ENCODE measurements at regions not wholly inside any gene's neighbourhood (a gene's known extent, or its start where the extent isn't known, plus 50 kb on each side); places are given as distances from the start of the nearest gene placed in this dataset.

DNA sequence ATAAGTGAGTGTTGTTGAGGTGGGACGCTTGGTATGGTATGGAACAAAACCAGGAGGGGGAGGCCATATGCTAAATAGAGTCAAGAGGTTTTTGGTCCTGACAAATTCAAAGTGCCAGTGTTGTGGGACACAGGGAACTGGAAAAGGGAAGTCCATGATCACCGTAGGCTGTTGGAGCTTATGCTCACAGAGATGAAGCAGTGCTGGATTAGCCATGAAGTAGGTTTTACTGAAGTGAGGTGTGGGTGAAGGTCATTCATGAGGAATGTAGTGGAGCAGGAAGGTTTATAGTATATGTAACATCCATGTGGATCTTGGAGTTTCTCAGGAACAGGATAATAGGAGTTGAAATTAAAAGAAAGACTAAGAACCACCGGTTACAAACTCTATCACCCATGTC is 256.1 kb upstream of the PITX2 start:
- Histone ChIP-seq H3K4me1 (ENCODE audit: control insufficient read depth, insufficient read depth, low read length) (no peaks in the 10 kb centered on the region), H2AFZ (ENCODE audit: control insufficient read depth, low read depth, low read length) (no peak overlapping the region), H3K79me2 (ENCODE audit: control insufficient read depth, insufficient read depth, low read length) (no peaks in the 10 kb centered on the region), H3K4me3 (no peak overlapping the region), H3K36me3 (ENCODE audit: control insufficient read depth in 2 of 2, insufficient read depth in 2 of 2, low read length in 1 of 2) (no peaks in the 10 kb centered on the region), H4K20me1 (ENCODE audit: control insufficient read depth, insufficient read depth) (no peaks in the 10 kb centered on the region), H3K9ac (ENCODE audit: control insufficient read depth, insufficient read depth, low read length) (no peak overlapping the region), H3K4me2 (ENCODE audit: control insufficient read depth, insufficient read depth) (no peak overlapping the region), H3K27me3 (replicated peaks in 1 of 2; ENCODE audit: control insufficient read depth in 2 of 2, insufficient read depth in 2 of 2, low read length in 1 of 2) (no peaks in the 10 kb centered on the region; a peak in 1 of 4 replicates), H3K27ac (ENCODE audit: control insufficient read depth, insufficient read depth) (no peak overlapping the region), H3K9me3 (replicated peaks; ENCODE audit: control insufficient read depth, insufficient read depth, low read length) (no peaks in the 10 kb centered on the region)
- ChIA-PET SMC1A (ENCODE audit: uncharacterized antibody, unreplicated experiment) (no interaction called here), CTCF (no interaction called here), RAD21 (ENCODE audit: unreplicated experiment) (no interaction called here), POLR2A (no interaction called here)
- no TSS peak for BruUV-seq (replicated peaks)
- ATAC-seq (no peak), DNase-seq (ENCODE audit: low read depth, low spot score) (no peak), FAIRE-seq (no peak)
- TF ChIP-seq RUNX3 (IDR thresholded peaks at IDR 0.05; ENCODE audit: low read length): no peak
- TF ChIP-seq RAD51 (IDR thresholded peaks at IDR 0.05): no peak
- no peak for TF ChIP-seq MEF2B (IDR thresholded peaks at IDR 0.05; ENCODE audit: partially characterized antibody, poor library complexity, severe bottlenecking)
- no peak for TF ChIP-seq ZNF622 (IDR thresholded peaks at IDR 0.05)
- no peak for TF ChIP-seq IKZF2 (IDR thresholded peaks at IDR 0.05)
- TF ChIP-seq CEBPB (IDR thresholded peaks at IDR 0.05; ENCODE audit: borderline replicate concordance in 1 of 2, low read depth in 2 of 2, low read length in 2 of 2): no peak
- TF ChIP-seq, protein P1, sequence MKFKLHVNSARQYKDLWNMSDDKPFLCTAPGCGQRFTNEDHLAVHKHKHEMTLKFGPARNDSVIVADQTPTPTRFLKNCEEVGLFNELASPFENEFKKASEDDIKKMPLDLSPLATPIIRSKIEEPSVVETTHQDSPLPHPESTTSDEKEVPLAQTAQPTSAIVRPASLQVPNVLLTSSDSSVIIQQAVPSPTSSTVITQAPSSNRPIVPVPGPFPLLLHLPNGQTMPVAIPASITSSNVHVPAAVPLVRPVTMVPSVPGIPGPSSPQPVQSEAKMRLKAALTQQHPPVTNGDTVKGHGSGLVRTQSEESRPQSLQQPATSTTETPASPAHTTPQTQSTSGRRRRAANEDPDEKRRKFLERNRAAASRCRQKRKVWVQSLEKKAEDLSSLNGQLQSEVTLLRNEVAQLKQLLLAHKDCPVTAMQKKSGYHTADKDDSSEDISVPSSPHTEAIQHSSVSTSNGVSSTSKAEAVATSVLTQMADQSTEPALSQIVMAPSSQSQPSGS (IDR thresholded peaks at IDR 0.05; ENCODE audit: low read length): no peak
- no peak for TF ChIP-seq ZBTB40 (IDR thresholded peaks at IDR 0.05; ENCODE audit: borderline replicate concordance)
- no peak for TF ChIP-seq SIX5 (IDR thresholded peaks at IDR 0.05; ENCODE audit: low read depth, low read length, severe bottlenecking)
- no peak for TF ChIP-seq MYB (IDR thresholded peaks at IDR 0.05; ENCODE audit: borderline replicate concordance, low read depth, low read length)
- no peak for TF ChIP-seq SIN3A (IDR thresholded peaks at IDR 0.05; ENCODE audit: low read depth, low read length)
- TF ChIP-seq PAX5 (IDR thresholded peaks at IDR 0.05; ENCODE audit: borderline replicate concordance, low read depth, low read length): no peak
- TF ChIP-seq SUPT20H (IDR thresholded peaks at IDR 0.05; ENCODE audit: borderline replicate concordance, control insufficient read depth, low read depth, low read length): no peak
- 17% methylated on average over 3 of the region's 3 CpGs for WGBS (ENCODE audit: insufficient coverage, insufficient replicate concordance, low lambda C conversion rate, missing lambda C conversion rate)
- intact Hi-C loops (cut with micrococcal nuclease; ENCODE audit: unreplicated experiment): no loop called here
- in situ Hi-C loops (cut with MboI): no loop called here
